MM.1S (cell line): ENCODE measurements at regions not wholly inside any gene's neighbourhood (a gene's known extent, or its start where the extent isn't known, plus 50 kb on each side); places are given as distances from the start of the nearest gene placed in this dataset.

Experiments
- EZH2phosphoT487 ChIP-seq: fragments of 300-600 bp; sonication (generic); IDR thresholded peaks from 2 replicates; pipeline ENCODE4 v1.6.1; 2018; ENCODE audit warnings: antibody characterized with exemption, low read length
- TF ChIP-seq, protein P1 (sequence below): fragments of 300-600 bp; sonication (generic); IDR thresholded peaks from 2 replicates; pipeline ENCODE4 v1.5.1; 2016; ENCODE audit warnings: antibody characterized with exemption, low read length, mixed read lengths

DNA sequence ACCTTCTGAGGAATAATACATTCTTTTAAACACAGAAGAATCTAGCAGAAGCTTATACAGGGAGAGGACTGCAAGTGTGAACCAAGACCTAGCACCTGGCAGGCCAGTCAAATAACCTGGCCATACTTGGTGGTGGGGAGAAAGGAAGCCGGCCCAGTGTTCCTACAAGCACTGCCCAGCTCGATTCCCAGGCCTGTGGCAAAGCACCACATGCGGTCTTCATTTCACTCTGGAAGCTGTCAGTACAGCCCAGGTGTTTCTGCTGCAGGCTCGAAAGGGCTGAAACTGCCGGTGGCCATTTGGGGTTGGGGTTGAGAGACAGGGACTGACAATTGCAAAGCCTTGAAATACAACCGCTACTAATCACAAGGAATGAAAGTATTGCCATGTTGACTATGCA lies 50.8 kb upstream of the EGFR start:
- TF ChIP-seq, protein P1, sequence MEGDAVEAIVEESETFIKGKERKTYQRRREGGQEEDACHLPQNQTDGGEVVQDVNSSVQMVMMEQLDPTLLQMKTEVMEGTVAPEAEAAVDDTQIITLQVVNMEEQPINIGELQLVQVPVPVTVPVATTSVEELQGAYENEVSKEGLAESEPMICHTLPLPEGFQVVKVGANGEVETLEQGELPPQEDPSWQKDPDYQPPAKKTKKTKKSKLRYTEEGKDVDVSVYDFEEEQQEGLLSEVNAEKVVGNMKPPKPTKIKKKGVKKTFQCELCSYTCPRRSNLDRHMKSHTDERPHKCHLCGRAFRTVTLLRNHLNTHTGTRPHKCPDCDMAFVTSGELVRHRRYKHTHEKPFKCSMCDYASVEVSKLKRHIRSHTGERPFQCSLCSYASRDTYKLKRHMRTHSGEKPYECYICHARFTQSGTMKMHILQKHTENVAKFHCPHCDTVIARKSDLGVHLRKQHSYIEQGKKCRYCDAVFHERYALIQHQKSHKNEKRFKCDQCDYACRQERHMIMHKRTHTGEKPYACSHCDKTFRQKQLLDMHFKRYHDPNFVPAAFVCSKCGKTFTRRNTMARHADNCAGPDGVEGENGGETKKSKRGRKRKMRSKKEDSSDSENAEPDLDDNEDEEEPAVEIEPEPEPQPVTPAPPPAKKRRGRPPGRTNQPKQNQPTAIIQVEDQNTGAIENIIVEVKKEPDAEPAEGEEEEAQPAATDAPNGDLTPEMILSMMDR: no peak
- TF ChIP-seq EZH2phosphoT487: no peak
